GM19395 (cell line): ENCODE measurements at regions not wholly inside any gene's neighbourhood (a gene's known extent, or its start where the extent isn't known, plus 50 kb on each side); places are given as distances from the start of the nearest gene placed in this dataset.
"Not testable (repeated sequence)": the region's sequence is repeated elsewhere in the genome, so short reads cannot be mapped to it uniquely, and the experiment has no call there.

Source experiments
- ATAC-seq: cut with Tn5 transposase; IDR thresholded peaks from one replicate; pipeline ENCODE4 v1.9.1; 2021; ENCODE audit warnings: mild to moderate bottlenecking, moderate library complexity; ENCODE audit not compliant: unreplicated experiment

DNA sequence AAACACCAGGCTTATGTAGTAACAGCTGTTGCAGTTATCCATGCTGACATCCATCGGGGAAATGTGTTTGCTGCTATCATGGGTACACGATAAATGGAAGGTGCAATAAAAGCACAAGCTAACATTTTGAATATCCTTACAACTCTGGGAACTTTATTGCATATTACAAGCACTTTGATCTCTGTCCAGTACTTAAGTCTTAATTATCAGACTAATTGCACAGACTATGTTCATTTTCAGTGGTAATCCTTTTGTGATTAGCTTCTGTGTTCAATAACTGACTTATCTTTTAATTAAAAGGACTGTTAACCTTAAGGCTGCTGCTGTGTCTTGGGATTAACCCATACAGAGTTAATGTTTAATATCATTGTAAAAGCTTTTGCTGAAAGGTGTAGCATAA is 101.4 kb upstream of the ATP5MC3 start:
- no peak for ATAC-seq

DNA sequence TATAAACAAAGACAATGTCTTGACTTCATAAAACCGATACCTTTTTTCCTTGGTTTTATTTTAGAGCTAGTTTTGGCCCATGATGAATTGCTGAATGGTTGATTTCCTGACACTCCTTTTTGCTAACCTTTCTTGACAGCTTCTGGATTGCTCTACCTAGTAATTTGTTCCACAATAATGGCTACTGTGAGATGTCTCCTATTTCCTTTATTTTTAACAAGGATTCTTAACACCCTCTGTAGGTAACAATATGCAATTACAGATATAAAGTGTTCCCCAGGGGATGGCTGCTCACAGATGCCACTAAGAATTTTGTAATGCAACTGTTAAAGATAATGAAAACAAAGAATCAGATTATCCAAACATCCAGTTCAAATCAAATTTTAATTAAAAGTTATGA is 100.8 kb upstream of the ATP5MC3 start:
- peak; percentile 76 for ATAC-seq

DNA sequence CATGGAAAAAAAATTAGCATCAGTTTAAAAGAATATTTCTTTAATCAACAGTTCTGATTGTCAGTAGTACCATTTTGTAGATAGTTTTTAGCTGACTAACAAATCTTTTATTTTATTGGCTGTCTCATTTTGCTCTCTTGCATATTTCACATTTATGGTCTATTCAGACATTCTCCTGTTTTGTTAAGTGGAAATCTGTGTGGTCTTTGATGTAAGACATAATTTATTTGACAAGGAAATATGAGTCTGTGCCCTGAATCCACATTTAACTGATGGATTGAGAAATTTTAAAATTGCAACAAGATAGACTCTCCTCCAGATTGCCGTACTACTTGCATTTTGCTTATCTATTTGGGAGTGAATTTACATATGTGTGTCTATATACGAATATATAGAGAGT is 96.3 kb upstream of the ATP5MC3 start:
- ATAC-seq: no peak

DNA sequence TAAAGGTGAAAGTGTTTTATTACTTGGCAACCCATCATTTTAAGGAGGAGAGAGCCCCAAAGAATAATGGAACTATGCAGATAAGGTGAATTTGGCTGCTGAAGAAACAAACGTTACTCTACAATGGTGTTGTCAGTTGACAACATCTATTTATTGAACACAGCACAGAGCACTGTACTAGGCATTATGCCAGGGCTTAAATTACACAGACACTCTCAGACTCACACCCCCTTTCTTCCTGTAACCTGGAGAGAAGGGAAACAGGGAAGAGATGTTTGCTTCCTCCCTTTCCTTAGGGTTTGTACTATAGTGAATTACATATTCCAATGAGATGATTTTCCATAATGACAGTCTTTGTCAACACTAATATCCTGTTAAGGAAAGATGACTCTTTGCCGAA is 94.0 kb upstream of the ATP5MC3 start:
- ATAC-seq: no peak

DNA sequence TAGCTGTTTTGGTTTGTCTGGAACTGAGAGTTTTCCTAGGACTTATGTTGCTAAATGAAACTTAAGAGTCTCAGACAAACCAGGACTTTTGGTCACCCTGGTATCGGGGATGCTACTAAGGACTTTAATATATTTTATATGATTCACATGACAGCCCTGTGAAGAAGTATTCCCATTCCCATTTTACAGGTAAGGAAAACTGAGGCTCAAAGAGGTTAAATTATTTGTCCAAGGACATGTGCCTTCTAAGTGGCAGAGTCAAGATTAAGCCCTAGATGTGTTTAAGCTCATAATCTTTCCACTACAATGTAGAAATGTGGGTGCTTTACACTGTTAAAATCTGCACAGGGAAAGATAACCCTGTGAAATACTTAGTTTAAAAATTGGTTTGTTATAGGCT is 77.7 kb upstream of the ATP5MC3 start:
- no peak for ATAC-seq

DNA sequence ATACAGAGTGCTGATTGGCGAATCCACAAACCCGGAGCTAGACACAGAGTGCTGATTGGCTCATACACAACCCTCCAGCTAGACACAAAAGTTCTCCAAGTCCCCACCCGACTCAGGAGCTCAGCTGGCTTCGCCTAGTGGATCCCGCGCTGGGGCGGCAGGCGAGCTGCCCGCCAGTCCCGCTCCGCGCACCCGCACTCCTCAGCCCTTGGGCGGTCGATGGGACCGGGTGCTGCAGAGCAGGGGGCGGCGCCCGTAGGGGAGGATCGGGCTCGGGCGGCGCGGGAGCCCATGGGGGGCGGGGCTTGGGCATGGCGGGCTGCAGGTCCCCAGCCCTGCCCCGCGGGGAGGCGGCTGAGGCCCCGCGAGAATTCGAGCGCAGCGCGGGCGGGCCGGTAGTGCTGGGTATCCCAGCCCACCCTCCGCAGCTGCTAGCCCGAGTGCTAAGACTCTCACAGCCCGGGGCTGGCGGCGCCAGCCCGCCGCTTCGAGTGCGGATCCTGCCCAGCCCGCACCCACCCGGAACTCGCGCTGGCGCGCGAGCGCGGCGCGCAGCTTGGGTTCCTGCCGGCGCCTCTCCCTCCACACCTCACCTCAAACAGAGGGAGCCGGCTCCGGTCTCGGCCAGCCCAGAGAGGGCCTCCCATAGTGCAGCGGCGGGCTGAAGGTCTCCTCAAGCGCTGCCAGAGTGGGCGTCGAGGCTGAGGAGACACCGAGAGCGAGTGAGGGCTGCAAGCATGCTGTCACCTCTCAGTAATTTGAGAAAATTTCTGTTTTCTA is 75.5 kb upstream of the ATP5MC3 start:
- no peak for ATAC-seq

DNA sequence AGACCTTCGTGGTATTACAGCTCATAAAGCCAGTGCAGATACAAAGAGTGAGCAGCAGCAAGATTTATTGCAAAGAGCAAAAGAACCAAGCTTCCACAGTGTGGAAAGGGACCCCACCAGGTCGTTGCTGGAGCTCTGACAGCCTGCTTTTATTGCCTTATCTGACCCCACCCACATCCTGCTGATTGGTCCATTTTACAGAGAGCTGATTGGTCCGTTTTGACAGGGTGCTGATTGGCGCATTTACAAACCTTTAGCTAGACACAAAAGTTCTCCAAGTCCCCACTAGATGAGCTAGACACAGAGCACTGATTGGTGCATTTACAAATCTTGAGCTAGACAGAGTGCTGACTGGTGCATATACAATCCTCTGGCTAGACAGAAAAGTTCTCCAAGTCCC is 74.9 kb upstream of the ATP5MC3 start:
- ATAC-seq: not testable (repeated sequence)

DNA sequence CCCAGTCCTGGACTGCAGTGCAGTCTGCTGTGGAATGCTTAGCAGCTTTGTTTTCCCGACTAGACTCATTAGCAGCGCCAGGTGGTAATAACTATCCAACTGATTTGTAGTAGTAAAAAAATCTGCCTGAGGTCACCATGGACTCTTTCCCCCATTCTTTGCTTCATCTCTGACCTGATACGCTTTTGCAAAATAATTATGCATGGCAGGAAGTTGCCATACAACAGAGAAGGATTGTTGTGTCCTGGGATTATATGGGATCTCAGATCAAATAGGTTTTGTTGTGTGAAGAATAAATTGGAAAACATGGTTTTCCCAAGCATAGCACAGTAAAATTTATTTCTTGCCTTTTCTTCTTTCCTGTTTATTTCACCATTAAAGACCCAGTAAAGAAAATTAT is 72.4 kb upstream of the ATP5MC3 start:
- ATAC-seq: no peak

DNA sequence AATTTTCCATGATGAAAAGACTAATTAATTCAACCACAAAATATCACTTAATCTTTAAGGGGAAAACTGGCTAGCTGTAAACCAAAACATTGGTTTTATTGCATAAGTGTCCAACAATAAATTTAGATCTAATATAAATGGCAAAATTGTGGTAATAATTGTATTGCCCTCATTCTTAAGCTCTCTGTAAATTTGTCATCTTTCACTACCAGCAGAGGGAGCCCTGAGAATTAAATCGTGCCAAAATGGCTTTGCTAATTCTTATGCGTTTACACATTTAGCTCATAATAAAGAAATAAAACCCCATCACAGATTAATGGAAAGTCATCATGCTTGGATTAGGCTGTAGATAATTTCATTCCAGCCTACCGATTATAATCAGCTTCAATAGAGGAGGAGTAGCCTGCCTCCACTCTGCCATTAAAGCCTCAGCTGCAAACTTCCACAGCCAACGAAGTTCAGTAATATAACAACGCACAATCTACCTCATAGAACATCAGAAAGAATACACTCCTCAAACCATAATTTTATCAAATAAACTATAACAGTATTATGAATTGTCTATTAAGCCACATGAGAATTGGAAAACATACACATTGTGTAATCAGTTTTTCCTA is 70.0 kb upstream of the ATP5MC3 start:
- ATAC-seq: no peak

DNA sequence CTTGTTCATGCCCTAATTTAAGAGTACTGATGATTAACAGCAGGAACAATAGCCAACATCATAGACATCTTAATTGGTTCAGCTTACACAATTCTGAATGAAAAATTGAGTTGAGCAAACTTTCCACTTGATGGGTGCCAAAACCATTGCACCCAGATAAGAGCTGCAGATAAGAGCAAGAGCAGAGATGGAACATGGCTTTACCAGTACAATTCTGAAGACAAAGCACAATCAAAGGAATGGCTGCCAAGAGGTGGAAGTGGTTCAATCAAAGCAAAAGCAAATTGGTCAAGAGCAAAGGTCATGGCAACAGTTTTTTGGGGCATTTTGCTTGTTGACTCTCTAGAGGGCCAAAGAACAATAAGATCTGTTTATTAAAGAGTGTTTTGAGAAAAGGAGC is 65.6 kb upstream of the ATP5MC3 start:
- no peak for ATAC-seq

DNA sequence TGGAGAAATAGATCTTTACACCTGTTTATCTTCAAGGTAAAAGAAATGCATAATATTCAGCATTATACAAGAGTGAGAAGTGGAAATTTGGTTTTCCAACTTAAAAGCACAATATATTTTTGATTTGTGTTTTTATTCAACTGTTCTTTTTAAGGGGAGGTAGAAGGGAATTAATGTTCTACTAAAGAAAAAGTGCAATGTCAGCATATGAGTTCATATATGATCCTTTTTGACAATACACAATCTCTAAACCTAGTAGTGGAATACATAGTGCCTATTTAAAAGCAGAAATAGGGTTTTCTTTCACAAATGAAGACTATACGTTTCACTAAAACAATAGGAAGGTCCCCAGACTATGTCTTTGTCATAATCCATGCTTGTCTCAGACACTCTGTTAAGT is 63.2 kb upstream of the ATP5MC3 start:
- ATAC-seq: no peak

DNA sequence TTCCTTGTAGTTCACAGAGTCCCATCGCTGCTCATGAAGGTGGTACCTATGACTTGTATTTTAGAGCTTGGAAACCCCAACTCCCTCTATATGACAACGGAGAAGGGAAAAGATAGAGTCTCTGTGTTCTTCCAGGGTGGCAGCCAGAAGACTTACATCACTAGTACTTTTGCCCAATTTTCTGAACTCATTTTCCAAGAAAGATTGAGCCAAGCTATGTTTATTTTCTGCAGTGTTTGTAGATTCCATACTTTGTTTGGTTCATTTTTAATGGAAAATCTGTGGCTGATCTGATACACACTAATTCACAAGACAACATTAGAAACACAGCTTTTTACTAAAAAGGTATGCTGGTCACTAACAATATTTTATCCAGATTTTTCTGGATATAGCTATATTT is 60.2 kb upstream of the ATP5MC3 start:
- no peak for ATAC-seq

DNA sequence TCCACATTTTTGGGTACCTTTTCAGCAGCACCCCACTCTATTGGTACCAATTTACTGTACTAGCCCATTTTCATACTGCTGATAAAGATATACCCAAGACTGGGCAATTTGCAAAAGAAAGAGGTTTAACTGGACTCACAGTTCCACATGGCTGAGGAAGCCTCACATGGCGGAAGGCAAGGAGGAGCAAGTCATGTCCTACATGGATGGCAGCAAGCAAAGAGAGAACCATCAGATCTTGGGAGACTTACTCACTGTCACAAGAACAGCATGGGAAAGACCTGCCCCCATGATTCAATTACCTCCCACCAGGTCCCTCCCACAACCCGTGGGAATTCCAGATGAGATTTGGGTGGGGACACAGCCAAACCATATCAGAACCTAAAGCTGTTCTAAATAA is 58.5 kb upstream of the ATP5MC3 start:
- ATAC-seq: not testable (repeated sequence)

DNA sequence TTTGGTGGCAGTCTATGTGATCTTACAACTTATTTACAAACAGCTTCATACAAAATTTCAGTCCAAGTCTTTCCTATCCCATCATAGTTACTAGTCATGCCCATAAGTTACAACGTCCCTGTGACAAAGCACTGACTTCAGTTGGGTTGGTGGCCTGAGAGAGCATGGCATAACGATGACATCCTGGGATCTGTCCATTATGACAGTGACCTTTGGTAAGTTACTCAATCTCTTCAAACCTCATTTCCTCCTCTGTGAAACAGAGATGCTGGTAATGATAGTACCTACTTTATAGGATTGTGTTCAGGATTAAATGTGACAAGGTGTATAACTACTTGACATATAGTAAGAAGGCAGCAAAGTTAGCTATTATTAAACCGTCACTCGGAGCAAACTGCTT is 55.4 kb upstream of the ATP5MC3 start:
- ATAC-seq: no peak

DNA sequence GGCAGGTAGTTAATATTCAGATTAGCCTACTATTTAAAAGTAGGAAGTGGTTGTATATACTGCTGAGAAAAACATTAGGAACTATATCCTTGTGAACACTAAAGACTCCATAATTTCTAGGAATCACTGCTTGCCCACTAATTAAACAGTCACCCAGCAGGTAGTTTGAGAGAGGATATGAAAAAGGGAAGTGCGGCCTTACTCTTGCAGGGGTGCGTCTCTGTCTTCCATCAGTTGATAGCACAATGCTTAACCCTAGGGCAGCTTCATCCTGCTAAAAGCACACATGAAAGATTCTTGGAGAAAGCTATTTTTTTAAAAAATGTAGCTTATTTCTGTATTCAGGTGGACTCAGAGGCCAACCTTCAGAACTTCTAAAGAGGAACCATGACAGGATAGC is 53.1 kb upstream of the ATP5MC3 start:
- ATAC-seq: peak; percentile 80

DNA sequence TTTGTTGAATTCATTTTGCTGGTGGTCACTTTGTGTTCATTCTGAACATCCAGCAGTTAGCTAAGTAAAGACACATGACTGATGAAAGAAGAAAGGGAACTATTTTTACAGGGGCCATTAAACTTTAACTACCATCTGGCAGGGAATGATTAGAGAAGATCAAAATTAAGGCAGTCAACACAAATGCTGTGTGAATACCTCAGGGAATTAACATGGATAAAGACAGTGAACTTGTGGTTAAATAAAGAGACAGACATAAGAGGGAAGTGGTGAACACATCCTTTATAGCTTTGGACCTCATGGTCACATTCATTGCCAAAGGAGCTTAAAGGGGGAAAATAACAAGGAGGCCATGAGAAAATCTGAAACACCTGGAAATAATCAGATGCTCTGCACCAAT is 52.6 kb upstream of the ATP5MC3 start:
- ATAC-seq: peak; percentile 25

DNA sequence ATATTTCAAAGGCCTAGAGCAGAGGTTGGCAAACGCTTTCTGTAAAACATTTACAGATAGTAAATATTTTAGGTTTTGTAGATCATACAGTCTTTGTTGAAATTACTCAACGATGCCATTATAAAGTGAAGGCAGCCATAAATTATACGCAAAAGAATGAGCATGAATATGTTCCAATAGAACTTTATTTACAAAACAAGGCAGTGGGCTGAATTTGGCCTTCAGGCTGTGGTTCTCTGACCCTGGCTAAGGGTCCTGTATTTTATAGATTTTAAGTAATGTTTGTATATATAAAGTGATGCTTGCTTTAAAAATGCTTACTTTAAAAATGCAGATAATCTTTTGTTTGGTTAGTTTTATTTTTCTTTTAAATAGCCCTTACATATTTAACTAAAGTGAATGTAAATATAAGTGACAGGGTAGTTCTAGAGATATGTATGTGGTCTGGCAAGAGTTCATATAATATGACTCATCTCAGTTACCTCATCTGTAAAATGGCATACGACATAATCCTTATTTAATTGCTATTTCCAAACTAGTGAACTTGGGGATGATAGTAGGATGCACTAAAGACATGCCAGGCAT is 51.7 kb upstream of the ATP5MC3 start:
- no peak for ATAC-seq
